Transverse colon (tissue), 4 donors: ENCODE measurements at regions not wholly inside any gene's neighbourhood (a gene's known extent, or its start where the extent isn't known, plus 50 kb on each side); places are given as distances from the start of the nearest gene placed in this dataset.
A peak's percentile ranks its signal among the peaks of the same experiment; 100 is the strongest.

ENCODE experiments used
- DNase-seq: peaks from one replicate; pipeline ENCODE4 v3.0.0-alpha.2; 2019
- H3K27ac ChIP-seq, 4 donors: fragments of 200-600 bp; sonication (generic); 2 replicates each; pipeline ENCODE4 v1.5.1; 2016 to 2018; ENCODE audit warnings: inconsistent platforms in 4 of 4
- H3K27me3 ChIP-seq: fragments of 200-600 bp; sonication (generic); 2 replicates; pipeline ENCODE4 v1.5.1; 2017; ENCODE audit warnings: inconsistent platforms
- H3K36me3 ChIP-seq, 4 donors: fragments of 200-600 bp; sonication (generic); 2 replicates each; pipeline ENCODE4 v1.5.1; 2017 to 2019; ENCODE audit warnings: inconsistent platforms in 4 of 4
- H3K4me1 ChIP-seq, 4 donors: fragments of 200-600 bp; sonication (generic); 2 replicates each; pipeline ENCODE4 v1.5.1; 2017 to 2020; ENCODE audit warnings: inconsistent platforms in 4 of 4
- H3K4me3 ChIP-seq, 4 donors: fragments of 200-600 bp; sonication (generic); 1 replicate in 1 of 4; 2 replicates in 3 of 4; pipeline versions ENCODE4 v1.5.1 to v1.6.1; 2017 to 2019; ENCODE audit warnings: inconsistent platforms in 4 of 4
- H3K9me3 ChIP-seq, 2 donors: fragments of 200-600 bp; sonication (generic); 2 replicates each; pipeline ENCODE4 v1.5.1; 2017 to 2019; ENCODE audit warnings: inconsistent platforms in 2 of 2
- EP300 ChIP-seq: sonication (generic); formaldehyde crosslinking; IDR thresholded peaks from one replicate; pipeline ENCODE4 v1.6.1; 2017; ENCODE audit warnings: antibody characterized with exemption, low read depth
- POLR2A ChIP-seq: fragments of 450-650 bp; IDR thresholded peaks from one replicate; pipeline ENCODE4 v1.6.1; 2016; ENCODE audit warnings: antibody characterized with exemption, mild to moderate bottlenecking, moderate library complexity
- whole genome bisulfite sequencing, 2 donors: methylation state at CpG; one replicate each; pipeline ENCODE4 v1.1.5; 2018; ENCODE audit warnings: low coverage in 1 of 2; 5-methylcytosine and 5-hydroxymethylcytosine counted together
- in situ Hi-C, 4 donors: fragments of 200-750 bp; cut with MboI; loops; one replicate each; pipeline versions ENCODE4 v1.15.0 to v1.15.1; 2017; ENCODE audit warnings: low sequenced_read_pairs in 3 of 4, low pct_ligation_motif_present in 1 of 4, low pct_unique_long_range_greater_than_20kb in 1 of 4
- intact Hi-C: fragments of 100-400 bp; cut with DNase I; formaldehyde crosslinking; loops from one replicate; pipeline ENCODE4 v1.15.1; 2023; ENCODE audit warnings: low total_unique reads
- TF ChIP-seq, protein P1 (sequence below), 5 experiments: fragments of 200-600 bp in 3 of 5; fragments of 450-650 bp in 2 of 5; sonication (generic) in 3 of 5; IDR thresholded peaks; 1 replicate in 2 of 5; 2 replicates in 3 of 5; pipeline ENCODE4 v1.5.1; 2016 to 2017; ENCODE audit warnings: antibody characterized with exemption in 5 of 5, inconsistent platforms in 3 of 5, mild to moderate bottlenecking in 2 of 5, moderate library complexity in 1 of 5

DNA sequence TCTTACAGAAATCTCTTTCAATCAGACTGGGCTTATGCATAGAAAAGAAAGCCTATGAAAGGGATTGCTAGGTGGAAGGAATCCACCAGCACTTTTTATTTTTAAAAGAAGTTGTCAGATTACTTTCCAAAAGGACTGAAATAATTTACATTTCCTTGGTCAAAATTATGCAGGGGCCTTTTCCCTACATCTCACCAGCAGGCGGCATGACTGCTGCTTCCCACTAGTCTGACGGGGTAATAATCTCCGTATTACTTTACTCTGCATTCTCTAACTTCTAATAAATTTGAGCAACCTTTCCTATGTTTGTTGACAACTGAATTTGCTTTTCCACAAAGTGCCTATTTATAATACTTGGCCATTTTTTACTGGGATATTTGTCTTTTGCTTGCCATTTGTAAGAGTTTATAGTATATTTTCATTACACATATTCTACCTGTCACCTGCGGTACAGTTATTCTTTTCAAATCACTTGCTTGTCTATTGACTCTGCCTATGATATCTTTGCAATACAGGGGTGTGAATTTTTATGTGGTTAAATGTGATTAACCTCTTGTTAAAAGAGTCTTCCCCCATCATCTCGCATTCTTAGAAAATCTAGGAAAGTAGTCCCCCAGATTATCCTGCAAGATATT is 51.9 kb upstream of the USP47 start:
- TF ChIP-seq, protein P1, sequence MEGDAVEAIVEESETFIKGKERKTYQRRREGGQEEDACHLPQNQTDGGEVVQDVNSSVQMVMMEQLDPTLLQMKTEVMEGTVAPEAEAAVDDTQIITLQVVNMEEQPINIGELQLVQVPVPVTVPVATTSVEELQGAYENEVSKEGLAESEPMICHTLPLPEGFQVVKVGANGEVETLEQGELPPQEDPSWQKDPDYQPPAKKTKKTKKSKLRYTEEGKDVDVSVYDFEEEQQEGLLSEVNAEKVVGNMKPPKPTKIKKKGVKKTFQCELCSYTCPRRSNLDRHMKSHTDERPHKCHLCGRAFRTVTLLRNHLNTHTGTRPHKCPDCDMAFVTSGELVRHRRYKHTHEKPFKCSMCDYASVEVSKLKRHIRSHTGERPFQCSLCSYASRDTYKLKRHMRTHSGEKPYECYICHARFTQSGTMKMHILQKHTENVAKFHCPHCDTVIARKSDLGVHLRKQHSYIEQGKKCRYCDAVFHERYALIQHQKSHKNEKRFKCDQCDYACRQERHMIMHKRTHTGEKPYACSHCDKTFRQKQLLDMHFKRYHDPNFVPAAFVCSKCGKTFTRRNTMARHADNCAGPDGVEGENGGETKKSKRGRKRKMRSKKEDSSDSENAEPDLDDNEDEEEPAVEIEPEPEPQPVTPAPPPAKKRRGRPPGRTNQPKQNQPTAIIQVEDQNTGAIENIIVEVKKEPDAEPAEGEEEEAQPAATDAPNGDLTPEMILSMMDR (IDR thresholded peaks at IDR 0.05), result peak; percentile 29 to 57 (median 53)
- no peak for TF ChIP-seq EP300
- H3K27me3 ChIP-seq, result peaks cover 4% of the 10 kb centered on the region
- no peaks in the 10 kb centered on the region for H3K4me1 ChIP-seq
- intact Hi-C loops (loop anchor here (5.0 to 10.0 kb wide), 5 partner anchors 165 to 998 kb away; partner anchors contain the start of gene GALNT18), in situ Hi-C loops (loop anchor here (5.0 to 25.0 kb wide), 10 partner anchors 255 to 1005 kb away; no protein-coding TSS in a partner anchor)
- no peak for DNase-seq
- 49 to 50% methylated on average over 5 of the region's 5 CpGs for WGBS, 2 donors
- no peak overlapping the region for H3K27ac ChIP-seq
- no peak overlapping the region for H3K4me3 ChIP-seq
- H3K36me3 ChIP-seq, result no peaks in the 10 kb centered on the region
- no peaks in the 10 kb centered on the region for H3K9me3 ChIP-seq

DNA sequence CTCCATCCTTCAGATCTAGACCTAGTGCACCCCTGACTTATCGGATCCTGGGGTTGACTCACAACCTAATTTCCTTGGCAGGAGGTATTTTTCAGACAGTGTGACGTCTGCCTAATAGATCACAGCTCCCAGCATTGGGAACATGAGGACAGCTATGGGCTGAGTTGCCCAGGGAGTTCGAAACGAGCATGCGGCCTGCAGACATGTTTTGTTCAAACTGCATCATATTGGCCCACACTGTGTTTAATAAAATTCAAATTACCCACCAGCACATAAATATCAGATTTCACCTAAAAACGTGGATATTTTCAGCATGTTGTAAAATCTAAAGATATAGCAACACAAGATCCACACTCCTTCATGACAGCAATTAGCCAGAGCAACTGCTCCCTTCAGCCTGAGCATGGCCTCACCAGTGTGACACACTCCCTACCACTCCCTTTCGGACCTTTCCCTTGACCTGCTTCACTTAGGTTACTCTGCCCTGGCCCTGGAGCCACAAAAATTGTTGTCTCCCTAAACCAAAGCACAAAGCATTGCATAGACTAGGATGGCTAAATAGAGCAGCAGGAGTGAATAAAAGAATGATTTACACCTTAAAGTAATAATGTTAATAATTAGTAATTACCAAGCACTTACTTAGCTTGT is 53.6 kb upstream of the USP47 start:
- intact Hi-C loops (loop anchor here (5.0 to 10.0 kb wide), 5 partner anchors 163 to 996 kb away; partner anchors contain the start of gene GALNT18), in situ Hi-C loops (loop anchor here (5.0 to 25.0 kb wide), 8 partner anchors 499 to 1003 kb away; no protein-coding TSS in a partner anchor)
- H3K27me3 ChIP-seq, result peaks cover 2% of the 10 kb centered on the region
- H3K4me3 ChIP-seq, result no peak overlapping the region
- no peak for TF ChIP-seq POLR2A
- 35 to 53% methylated on average over 4 to 7 of the region's 7 CpGs for WGBS, 2 donors
- H3K4me1 ChIP-seq, result no peaks in the 10 kb centered on the region
- H3K9me3 ChIP-seq, result no peaks in the 10 kb centered on the region
- H3K27ac ChIP-seq, result no peak overlapping the region
- no peaks in the 10 kb centered on the region for H3K36me3 ChIP-seq
- no peak for DNase-seq

DNA sequence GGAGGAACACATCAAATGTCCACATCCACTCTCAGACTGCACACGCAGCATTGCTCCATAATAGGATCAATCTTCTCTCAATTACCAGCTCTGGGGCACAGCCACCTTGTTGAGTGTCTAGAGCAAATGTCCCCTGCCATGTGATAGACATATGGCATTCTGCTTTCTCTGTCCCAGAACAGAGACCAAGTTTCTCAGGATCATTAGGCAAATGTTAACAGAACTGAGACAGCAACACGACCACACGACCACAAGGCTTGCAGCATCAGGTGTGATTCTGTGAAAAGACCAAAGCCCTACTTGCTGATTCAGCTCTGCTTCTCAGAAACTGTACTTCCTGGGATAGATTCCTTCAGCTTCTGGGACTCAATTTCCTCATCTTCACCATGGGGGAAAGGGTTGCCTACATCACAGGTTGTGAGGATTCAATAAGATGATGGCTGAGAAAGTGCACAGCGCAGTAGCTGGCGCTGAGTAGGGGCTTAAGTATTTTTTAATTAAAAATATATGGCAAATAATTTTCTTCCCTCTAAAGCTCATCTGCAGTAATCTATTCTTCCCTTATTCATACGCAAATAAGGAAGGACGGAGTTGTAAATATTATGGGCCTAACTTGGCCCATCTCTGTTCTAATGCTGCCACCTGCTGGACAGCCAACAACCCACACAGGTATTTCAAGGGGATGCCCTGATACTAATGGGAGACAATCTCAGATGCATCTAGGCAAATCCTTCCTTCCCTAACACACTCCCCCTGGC is 54.3 kb upstream of the USP47 start:
- Histone ChIP-seq H3K27ac (no peak overlapping the region), H3K4me3 (no peak overlapping the region), H3K4me1 (no peaks in the 10 kb centered on the region), H3K36me3 (no peaks in the 10 kb centered on the region), H3K27me3 (no peaks in the 10 kb centered on the region), H3K9me3 (no peaks in the 10 kb centered on the region)
- WGBS, 2 donors, result 57 to 68% methylated on average over 4 to 7 of the region's 7 CpGs
- in situ Hi-C loops, result loop anchor here (5.0 to 25.0 kb wide), 8 partner anchors 500 to 1003 kb away; no protein-coding TSS in a partner anchor
- intact Hi-C loops, result loop anchor here (5.0 to 10.0 kb wide), 5 partner anchors 163 to 995 kb away; partner anchors contain the start of gene GALNT18
- peak; percentile 81 for DNase-seq
- TF ChIP-seq, protein P1 (IDR thresholded peaks at IDR 0.05), result peak; percentile 85 to 92 (median 87)
- TF ChIP-seq POLR2A, result no peak

DNA sequence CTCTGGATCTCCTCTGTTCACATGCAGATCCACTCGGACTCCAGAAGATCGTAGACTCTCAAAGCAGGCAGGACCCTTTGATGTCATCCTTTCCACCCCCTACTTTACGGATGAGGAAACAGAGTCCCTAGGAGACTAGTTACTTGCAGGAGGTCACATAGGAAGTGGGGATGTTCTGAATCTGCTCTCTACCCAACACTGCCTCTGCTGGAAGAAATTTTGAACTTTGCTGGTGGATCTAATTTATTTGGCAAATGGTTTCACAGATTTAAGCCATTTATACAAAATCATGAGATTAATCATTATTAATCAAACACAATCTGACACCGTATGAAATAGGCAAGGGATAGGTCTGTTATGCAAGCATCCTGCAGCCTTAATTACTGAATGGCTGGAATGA is 55.0 kb upstream of the USP47 start:
- Histone ChIP-seq H3K36me3 (no peaks in the 10 kb centered on the region), H3K4me3 (no peak overlapping the region), H3K4me1 (no peaks in the 10 kb centered on the region), H3K27ac (no peak overlapping the region), H3K27me3 (no peaks in the 10 kb centered on the region), H3K9me3 (no peaks in the 10 kb centered on the region)
- intact Hi-C loops (loop anchor here (5.0 to 10.0 kb wide), 5 partner anchors 162 to 994 kb away; partner anchors contain the start of gene GALNT18), in situ Hi-C loops (loop anchor here (5.0 to 25.0 kb wide), 8 partner anchors 501 to 1002 kb away; no protein-coding TSS in a partner anchor)
- 50 to 85% methylated on average over 1 to 4 of the region's 4 CpGs for WGBS, 2 donors
- TF ChIP-seq, protein P1 (IDR thresholded peaks at IDR 0.05), result peak in 4 of 5 experiments; percentile 28 to 39 (median 35)
- TF ChIP-seq EP300, result no peak
- DNase-seq, result no peak
